H9 (cell line): ENCODE measurements at regions not wholly inside any gene's neighbourhood (a gene's known extent, or its start where the extent isn't known, plus 50 kb on each side); places are given as distances from the start of the nearest gene placed in this dataset.

Experiments
- DNase-seq: peaks from one replicate; pipeline ENCODE4 v3.0.0-alpha.2; 2017
- H2AFZ ChIP-seq: one replicate; pipeline ENCODE4 v1.6.1; 2013; ENCODE audit warnings: mild to moderate bottlenecking, low read length, control low read depth, moderate library complexity
- H2AK5ac ChIP-seq: 2 replicates; pipeline ENCODE4 v1.6.1; 2013; ENCODE audit warnings: low read length, control low read depth, mixed read lengths; ENCODE audit not compliant: insufficient read length
- H2BK120ac ChIP-seq: one replicate; pipeline ENCODE4 v1.6.1; 2013; ENCODE audit warnings: low read depth, mild to moderate bottlenecking, low read length, control low read depth, inconsistent platforms; ENCODE audit not compliant: poor library complexity, severe bottlenecking
- H2BK12ac ChIP-seq: 2 replicates; pipeline ENCODE4 v1.6.1; 2013; ENCODE audit warnings: low read length, control low read depth, mixed read lengths, low read depth; ENCODE audit not compliant: insufficient read length
- H2BK15ac ChIP-seq: 2 replicates; pipeline ENCODE4 v1.6.1; 2013; ENCODE audit warnings: low read depth, low read length, control low read depth
- H2BK20ac ChIP-seq: one replicate; pipeline ENCODE4 v1.6.1; 2013; ENCODE audit warnings: low read depth, mild to moderate bottlenecking, low read length, control low read depth, inconsistent platforms; ENCODE audit not compliant: poor library complexity, severe bottlenecking
- H2BK5ac ChIP-seq: 2 replicates; pipeline ENCODE4 v1.6.1; 2013; ENCODE audit warnings: low read length, control low read depth, mixed read lengths; ENCODE audit not compliant: insufficient read length
- H3K14ac ChIP-seq: 2 replicates; pipeline ENCODE4 v1.6.1; 2013; ENCODE audit warnings: low read length, control low read depth; ENCODE audit not compliant: insufficient read depth
- H3K18ac ChIP-seq: 2 replicates; pipeline ENCODE4 v1.6.1; 2013; ENCODE audit warnings: low read depth, mild to moderate bottlenecking, mixed read lengths, low read length, control low read depth; ENCODE audit not compliant: insufficient read length
- H3K23ac ChIP-seq: 2 replicates; pipeline ENCODE4 v1.6.1; 2013; ENCODE audit warnings: low read length, control low read depth, mixed read lengths, low read depth; ENCODE audit not compliant: insufficient read length
- H3K23me2 ChIP-seq: 2 replicates; pipeline ENCODE4 v1.6.1; 2013; ENCODE audit warnings: low read depth, mild to moderate bottlenecking, mixed read lengths, low read length, control low read depth; ENCODE audit not compliant: insufficient read length, poor library complexity, severe bottlenecking
- H3K27ac ChIP-seq: 2 replicates; pipeline ENCODE4 v1.5.1; 2013; ENCODE audit warnings: low read length, control low read depth, mixed read lengths, low read depth; ENCODE audit not compliant: insufficient read length
- H3K27me3 ChIP-seq: 2 replicates; pipeline ENCODE4 v1.6.1; 2013; ENCODE audit warnings: low read length, control low read depth, inconsistent platforms; ENCODE audit not compliant: insufficient read depth
- H3K4ac ChIP-seq: 2 replicates; pipeline ENCODE4 v1.6.1; 2013; ENCODE audit warnings: low read depth, mild to moderate bottlenecking, control low read depth, inconsistent platforms, low read length, moderate library complexity
- H3K4me1 ChIP-seq: 2 replicates; pipeline ENCODE4 v1.6.1; 2013; ENCODE audit warnings: low read length, control low read depth, inconsistent platforms; ENCODE audit not compliant: insufficient read depth
- H3K4me2 ChIP-seq: 2 replicates; pipeline ENCODE4 v1.6.1; 2013; ENCODE audit warnings: low read length, control low read depth, mixed read lengths; ENCODE audit not compliant: insufficient read length, insufficient read depth
- H3K56ac ChIP-seq: 2 replicates; pipeline ENCODE4 v1.6.1; 2013; ENCODE audit warnings: low read depth, mild to moderate bottlenecking, mixed read lengths, low read length, control low read depth; ENCODE audit not compliant: insufficient read length
- H3K79me1 ChIP-seq: 2 replicates; pipeline ENCODE4 v1.6.1; 2013; ENCODE audit warnings: low read depth, mild to moderate bottlenecking, moderate library complexity, low read length, control low read depth, inconsistent platforms; ENCODE audit not compliant: insufficient read depth, poor library complexity, severe bottlenecking
- H3K79me2 ChIP-seq: 2 replicates; pipeline ENCODE4 v1.6.1; 2013; ENCODE audit warnings: low read length, control low read depth, inconsistent platforms; ENCODE audit not compliant: insufficient read depth
- H3K9ac ChIP-seq: 2 replicates; pipeline ENCODE4 v1.6.1; 2013; ENCODE audit warnings: low read length, control low read depth, mixed read lengths; ENCODE audit not compliant: insufficient read length; ENCODE audit errors: extremely low read depth
- H3K9me3 ChIP-seq: one replicate; pipeline ENCODE4 v1.6.1; 2013; ENCODE audit warnings: low read depth, low read length, inconsistent platforms; ENCODE audit not compliant: control insufficient read depth
- H3T11ph ChIP-seq: one replicate; pipeline ENCODE4 v1.6.1; 2013; ENCODE audit warnings: mild to moderate bottlenecking, low read length, control low read depth, inconsistent platforms
- H4K20me1 ChIP-seq: one replicate; pipeline ENCODE4 v1.6.1; 2013; ENCODE audit not compliant: control insufficient read depth, insufficient read length, insufficient read depth
- H4K5ac ChIP-seq: 2 replicates; pipeline ENCODE4 v1.6.1; 2013; ENCODE audit warnings: low read depth, mild to moderate bottlenecking, mixed read lengths, low read length, control low read depth; ENCODE audit not compliant: insufficient read length
- H4K8ac ChIP-seq: replicated peaks from 2 replicates; pipeline ENCODE4 v1.6.1; 2013; ENCODE audit warnings: low read length, control low read depth, mixed read lengths, low read depth; ENCODE audit not compliant: insufficient read length
- H4K91ac ChIP-seq: 2 replicates; pipeline ENCODE4 v1.6.1; 2013; ENCODE audit warnings: low read depth, mild to moderate bottlenecking, moderate library complexity, mixed read lengths, low read length, control low read depth; ENCODE audit not compliant: insufficient read length
- H3K27ac Mint-ChIP-seq, 3 experiments: 2 replicates in 2 of 3; 3 replicates in 1 of 3; pipeline ENCODE4 v1.8.0; 2020 to 2021; ENCODE audit warnings: mixed read lengths in 3 of 3, mild to moderate bottlenecking in 1 of 3, moderate library complexity in 1 of 3
- H3K27me3 Mint-ChIP-seq: 2 replicates; pipeline ENCODE4 v1.8.0; 2021; ENCODE audit warnings: low read depth, mild to moderate bottlenecking, moderate library complexity, mixed read lengths
- H3K36me3 Mint-ChIP-seq, 3 experiments: 2 replicates in 2 of 3; 3 replicates in 1 of 3; pipeline ENCODE4 v1.8.0; 2020 to 2021; ENCODE audit warnings: low read depth in 3 of 3, mixed read lengths in 3 of 3; ENCODE audit not compliant: insufficient read depth in 1 of 3
- H3K4me1 Mint-ChIP-seq, 2 experiments: 2 replicates each; pipeline ENCODE4 v1.8.0; 2020; ENCODE audit warnings: mixed read lengths in 2 of 2
- H3K4me3 Mint-ChIP-seq, 2 experiments: 2 replicates in 1 of 2; 3 replicates in 1 of 2; pipeline ENCODE4 v1.8.0; 2020 to 2021; ENCODE audit warnings: mild to moderate bottlenecking in 2 of 2, mixed read lengths in 2 of 2, moderate library complexity in 1 of 2
- H3K9me3 Mint-ChIP-seq, 2 experiments: 2 replicates in 1 of 2; 3 replicates in 1 of 2; pipeline ENCODE4 v1.8.0; 2020; ENCODE audit warnings: mild to moderate bottlenecking in 2 of 2, mixed read lengths in 2 of 2, moderate library complexity in 1 of 2
- CTCF ChIP-seq: fragments of 200-600 bp; sonication (generic); conservative IDR thresholded peaks from 3 replicates; pipeline ENCODE4 v1.8.0; 2021; ENCODE audit warnings: antibody characterized with exemption, mild to moderate bottlenecking
- WGBS: extraction: QIAGEN DNeasy Blood & Tissue Kit; methylation state at CpG from one replicate; pipeline ENCODE4 v1.1.7; 2013; ENCODE audit warnings: missing lambda C conversion rate, low lambda C conversion rate, mixed read lengths; ENCODE audit not compliant: insufficient read length; ENCODE audit errors: extremely low coverage; 5-methylcytosine and 5-hydroxymethylcytosine counted together

- H3K4me3 Mint-ChIP-seq, result no peak overlapping the region
- Histone ChIP-seq H3K79me2 (no peaks in the 10 kb centered on the region), H4K91ac (no peak overlapping the region), H2BK12ac (no peak overlapping the region), H3T11ph (no peak overlapping the region), H3K79me1 (no peaks in the 10 kb centered on the region), H3K4me2 (no peak overlapping the region), H4K20me1 (no peaks in the 10 kb centered on the region), H3K9me3 (no peaks in the 10 kb centered on the region), H3K18ac (no peak overlapping the region), H2AK5ac (no peak overlapping the region), H3K4ac (no peak overlapping the region), H3K56ac (no peak overlapping the region), H3K23me2 (no peaks in the 10 kb centered on the region), H3K27ac (no peak overlapping the region), H3K9ac (no peak overlapping the region), H2BK120ac (no peak overlapping the region), H3K23ac (no peak overlapping the region), H4K8ac (no peak overlapping the region), H3K14ac (no peak overlapping the region), H2BK15ac (no peak overlapping the region), H2AFZ (no peak overlapping the region), H2BK5ac (no peak overlapping the region), H3K27me3 (no peaks in the 10 kb centered on the region), H2BK20ac (no peak overlapping the region), H4K5ac (no peak overlapping the region), H3K4me1 (no peaks in the 10 kb centered on the region)
- no CpG with 5 or more reads among the region's 8 CpGs for WGBS
- H3K4me1 Mint-ChIP-seq, result peaks cover 4 to 9% of the 10 kb centered on the region in 2 experiments; a peak in 3 of 4 replicates
- no peak overlapping the region; a peak in 1 of 7 replicates for H3K27ac Mint-ChIP-seq
- H3K36me3 Mint-ChIP-seq, result no peaks in the 10 kb centered on the region; a peak in 1 of 7 replicates
- TF ChIP-seq CTCF, result no peak
- DNase-seq, result no peak
- peaks cover 2 to 5% of the 10 kb centered on the region in 2 experiments; a peak in 2 of 5 replicates for H3K9me3 Mint-ChIP-seq
- H3K27me3 Mint-ChIP-seq, result peaks cover 7% of the 10 kb centered on the region
Observed at GRCh38 chr16:86101897-86102157, 202.9 kb downstream of the IRF8 start.
